Epithelial cell of esophagus (primary cell): ENCODE measurements at regions not wholly inside any gene's neighbourhood (a gene's known extent, or its start where the extent isn't known, plus 50 kb on each side); places are given as distances from the start of the nearest gene placed in this dataset.

ENCODE experiments used
- DNase-seq: peaks from one replicate; pipeline ENCODE4 v3.0.0; 2010; ENCODE audit warnings: low read depth
- H3K4me3 ChIP-seq: 2 replicates; pipeline ENCODE4 v1.5.1; 2011; ENCODE audit warnings: mild to moderate bottlenecking, low read length, control low read depth
- TF ChIP-seq, protein P1 (sequence below): IDR thresholded peaks from 2 replicates; pipeline ENCODE4 v1.5.1; 2011; ENCODE audit warnings: low read depth, mild to moderate bottlenecking, low read length, control low read depth, inconsistent platforms; ENCODE audit not compliant: insufficient read depth; ENCODE audit errors: missing control alignments

- DNase-seq: no peak
- TF ChIP-seq, protein P1, sequence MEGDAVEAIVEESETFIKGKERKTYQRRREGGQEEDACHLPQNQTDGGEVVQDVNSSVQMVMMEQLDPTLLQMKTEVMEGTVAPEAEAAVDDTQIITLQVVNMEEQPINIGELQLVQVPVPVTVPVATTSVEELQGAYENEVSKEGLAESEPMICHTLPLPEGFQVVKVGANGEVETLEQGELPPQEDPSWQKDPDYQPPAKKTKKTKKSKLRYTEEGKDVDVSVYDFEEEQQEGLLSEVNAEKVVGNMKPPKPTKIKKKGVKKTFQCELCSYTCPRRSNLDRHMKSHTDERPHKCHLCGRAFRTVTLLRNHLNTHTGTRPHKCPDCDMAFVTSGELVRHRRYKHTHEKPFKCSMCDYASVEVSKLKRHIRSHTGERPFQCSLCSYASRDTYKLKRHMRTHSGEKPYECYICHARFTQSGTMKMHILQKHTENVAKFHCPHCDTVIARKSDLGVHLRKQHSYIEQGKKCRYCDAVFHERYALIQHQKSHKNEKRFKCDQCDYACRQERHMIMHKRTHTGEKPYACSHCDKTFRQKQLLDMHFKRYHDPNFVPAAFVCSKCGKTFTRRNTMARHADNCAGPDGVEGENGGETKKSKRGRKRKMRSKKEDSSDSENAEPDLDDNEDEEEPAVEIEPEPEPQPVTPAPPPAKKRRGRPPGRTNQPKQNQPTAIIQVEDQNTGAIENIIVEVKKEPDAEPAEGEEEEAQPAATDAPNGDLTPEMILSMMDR: no peak
- H3K4me3 ChIP-seq: no peak overlapping the region
Observed at GRCh38 chr1:239306426-239306825, 79.9 kb upstream of the CHRM3 start.

DNA sequence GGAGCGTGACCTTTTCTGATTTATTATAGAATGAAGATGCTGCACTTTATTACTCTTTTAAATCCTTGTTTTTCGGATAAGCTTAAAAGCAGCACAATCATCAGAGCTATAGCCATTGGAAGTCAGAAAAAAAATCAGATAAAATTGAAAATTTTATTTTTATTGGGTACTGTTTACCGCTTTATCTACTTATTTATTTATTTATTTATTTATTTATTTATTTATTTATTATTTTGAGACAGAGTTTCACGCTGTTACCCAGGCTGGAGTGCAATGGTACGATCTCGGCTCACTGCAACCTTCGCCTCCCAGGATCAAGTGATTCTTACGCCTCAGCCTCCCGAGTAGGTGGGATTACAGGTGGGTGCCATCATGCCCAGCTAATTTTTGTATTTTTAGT lies 83.1 kb upstream of the CHRM3 start:
- H3K4me3 ChIP-seq: no peak overlapping the region
- TF ChIP-seq, protein P1: no peak
- DNase-seq: no peak

DNA sequence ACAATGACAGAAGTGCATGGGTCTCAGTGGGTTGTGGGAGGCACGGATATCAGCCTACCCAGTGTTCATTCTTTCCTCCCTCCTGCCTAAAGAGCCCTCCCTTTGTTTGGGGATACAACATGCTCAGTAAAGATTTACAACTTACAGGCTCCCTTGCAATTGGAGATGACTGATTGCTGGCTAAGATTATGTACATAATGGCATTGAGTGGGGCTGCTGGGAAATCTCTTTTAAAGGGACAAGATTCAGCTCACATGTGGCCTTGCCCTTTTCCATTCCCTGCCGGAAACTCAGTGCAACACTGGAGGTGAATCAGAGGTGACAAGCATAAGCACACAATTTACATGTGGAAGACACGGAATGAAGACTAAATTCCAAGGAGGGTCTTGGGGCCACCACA lies 83.7 kb upstream of the CHRM3 start:
- TF ChIP-seq, protein P1: no peak
- no peak overlapping the region for H3K4me3 ChIP-seq
- no peak for DNase-seq

DNA sequence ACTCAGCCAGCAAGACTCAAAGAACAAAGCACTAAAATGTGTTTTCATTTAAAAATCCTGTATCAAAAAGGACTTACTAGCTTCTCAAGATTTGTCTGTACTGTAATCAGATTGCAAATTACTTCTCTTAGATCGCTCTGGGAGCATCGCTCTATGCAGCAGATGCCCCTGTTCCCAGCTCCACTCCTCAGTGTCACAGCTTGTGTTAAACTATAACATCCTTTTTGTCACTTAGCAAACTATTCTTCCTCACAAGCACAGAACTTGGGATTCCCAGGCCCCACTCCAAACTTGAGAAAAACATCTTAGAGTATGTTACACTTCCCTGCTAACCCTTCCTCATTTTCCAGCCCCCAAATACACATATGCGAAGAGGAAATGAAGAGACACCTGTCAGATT lies 85.1 kb upstream of the CHRM3 start:
- H3K4me3 ChIP-seq: no peak overlapping the region
- TF ChIP-seq, protein P1: no peak
- no peak for DNase-seq

DNA sequence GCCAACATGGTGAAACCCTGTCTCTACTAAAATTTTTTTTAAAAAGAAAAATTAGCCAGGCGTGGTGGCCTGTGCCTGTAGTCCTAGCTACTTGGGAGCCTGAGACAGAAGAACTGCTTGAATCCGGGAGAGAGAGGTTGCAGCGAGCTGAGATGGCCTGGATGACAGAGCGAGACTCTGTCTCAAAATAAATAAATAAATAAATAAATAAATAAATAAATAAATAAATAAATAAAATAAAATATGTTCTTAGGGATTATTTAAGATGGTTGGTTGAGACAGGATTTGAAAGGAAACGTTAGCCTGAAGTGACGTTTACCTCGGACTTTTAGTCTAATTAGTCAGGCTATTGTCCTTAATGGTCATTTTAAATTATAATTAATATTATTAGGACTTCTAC lies 88.5 kb upstream of the CHRM3 start:
- H3K4me3 ChIP-seq: no peak overlapping the region
- TF ChIP-seq, protein P1: no peak
- no peak for DNase-seq

GRCh38 chr1:239293350-239294110 lies 92.8 kb upstream of the CHRM3 start:
- no peak overlapping the region for H3K4me3 ChIP-seq
- TF ChIP-seq, protein P1: no peak
- no peak for DNase-seq
